RWPE1 (cell line): ENCODE measurements at regions not wholly inside any gene's neighbourhood (a gene's known extent, or its start where the extent isn't known, plus 50 kb on each side); places are given as distances from the start of the nearest gene placed in this dataset.

Experiments used
- CTCF ChIA-PET: fragments of 350-600 bp; sonication (Branson Sonifier 250); formaldehyde crosslinking; extraction: SDS; loops from one replicate; lab custom pipeline; 2021; lab: Yijun Ruan, JAX
- POLR2A ChIA-PET: fragments of 400-600 bp; formaldehyde crosslinking; extraction: SDS; loops from one replicate; lab custom pipeline; 2020; ENCODE audit warnings: antibody characterized with exemption; ENCODE audit not compliant: low non-redundant PET; lab: Yijun Ruan, JAX
- DNase-seq: peaks from one replicate; pipeline ENCODE4 v3.0.0; 2012; ENCODE audit warnings: low spot score
- H3K27ac ChIP-seq: fragments of 450-650 bp; 2 replicates; pipeline ENCODE4 v1.5.1; 2017
- TF ChIP-seq, protein P1 (sequence below): fragments of 450-650 bp; conservative IDR thresholded peaks from 2 replicates; pipeline ENCODE4 v1.5.1; 2017; ENCODE audit warnings: low read depth, mild to moderate bottlenecking

DNA sequence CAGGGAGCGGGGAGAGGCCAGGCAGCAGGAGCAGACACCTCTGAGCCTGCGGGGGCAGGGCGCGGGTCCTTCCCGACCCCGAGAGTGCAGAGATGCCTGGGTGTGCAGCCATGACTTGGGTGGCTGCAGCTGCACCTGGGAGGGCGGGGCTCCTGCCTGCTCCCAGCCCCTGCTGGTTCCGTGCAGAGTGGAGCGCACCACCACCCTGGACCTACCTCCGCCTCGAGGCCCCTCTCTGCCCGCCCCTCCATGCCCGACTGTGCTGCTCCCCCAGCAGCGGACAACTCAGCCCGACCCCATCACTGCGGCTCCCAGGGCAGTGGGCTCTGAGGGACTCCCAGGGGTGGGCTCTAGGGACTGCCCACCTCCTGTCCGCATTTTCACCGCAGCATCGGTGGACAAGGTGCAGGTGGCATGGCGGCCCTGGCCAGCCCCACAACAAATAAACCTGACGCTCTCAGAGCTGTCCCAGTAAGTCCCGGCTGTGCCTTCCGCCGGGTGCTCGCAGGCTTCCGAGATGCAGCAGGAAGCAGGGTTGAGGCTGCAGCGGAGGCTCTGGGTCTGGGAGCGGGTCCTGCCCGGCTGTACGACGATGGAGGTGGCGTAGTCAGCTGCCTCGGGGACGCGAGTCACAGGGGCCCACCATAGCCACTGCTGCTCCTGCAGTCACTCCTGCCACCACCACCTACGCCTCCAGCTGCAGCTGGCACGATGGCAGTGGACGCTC, 392.0 kb upstream of the CCDC196 start:
- ChIA-PET CTCF (no interaction called here), POLR2A (no interaction called here)
- no peak for DNase-seq
- TF ChIP-seq, protein P1, sequence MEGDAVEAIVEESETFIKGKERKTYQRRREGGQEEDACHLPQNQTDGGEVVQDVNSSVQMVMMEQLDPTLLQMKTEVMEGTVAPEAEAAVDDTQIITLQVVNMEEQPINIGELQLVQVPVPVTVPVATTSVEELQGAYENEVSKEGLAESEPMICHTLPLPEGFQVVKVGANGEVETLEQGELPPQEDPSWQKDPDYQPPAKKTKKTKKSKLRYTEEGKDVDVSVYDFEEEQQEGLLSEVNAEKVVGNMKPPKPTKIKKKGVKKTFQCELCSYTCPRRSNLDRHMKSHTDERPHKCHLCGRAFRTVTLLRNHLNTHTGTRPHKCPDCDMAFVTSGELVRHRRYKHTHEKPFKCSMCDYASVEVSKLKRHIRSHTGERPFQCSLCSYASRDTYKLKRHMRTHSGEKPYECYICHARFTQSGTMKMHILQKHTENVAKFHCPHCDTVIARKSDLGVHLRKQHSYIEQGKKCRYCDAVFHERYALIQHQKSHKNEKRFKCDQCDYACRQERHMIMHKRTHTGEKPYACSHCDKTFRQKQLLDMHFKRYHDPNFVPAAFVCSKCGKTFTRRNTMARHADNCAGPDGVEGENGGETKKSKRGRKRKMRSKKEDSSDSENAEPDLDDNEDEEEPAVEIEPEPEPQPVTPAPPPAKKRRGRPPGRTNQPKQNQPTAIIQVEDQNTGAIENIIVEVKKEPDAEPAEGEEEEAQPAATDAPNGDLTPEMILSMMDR, result no peak
- H3K27ac ChIP-seq, result no peak overlapping the region

DNA sequence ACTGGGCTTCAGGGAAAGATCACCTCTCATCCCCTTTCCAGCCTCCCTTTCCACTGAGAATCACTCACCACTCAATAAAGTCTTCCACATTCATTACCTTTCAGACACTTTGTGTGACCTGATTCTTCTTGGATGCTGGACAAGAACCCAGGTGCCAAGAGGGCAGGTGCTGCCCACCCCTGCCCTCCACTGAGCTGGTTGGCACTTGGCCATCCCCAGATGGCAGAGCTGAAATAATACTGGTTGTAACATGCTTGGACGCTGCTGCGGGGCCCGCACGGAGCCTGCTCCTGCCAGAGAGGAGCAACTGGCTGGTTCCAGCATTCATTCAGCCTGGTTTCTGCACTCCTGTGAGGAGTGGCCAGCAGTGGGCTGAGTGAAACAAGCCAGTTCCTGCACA, 386.7 kb upstream of the CCDC196 start:
- no peak overlapping the region for H3K27ac ChIP-seq
- CTCF ChIA-PET, result no interaction called here
- POLR2A ChIA-PET, result no interaction called here
- TF ChIP-seq, protein P1, result no peak
- no peak for DNase-seq

DNA sequence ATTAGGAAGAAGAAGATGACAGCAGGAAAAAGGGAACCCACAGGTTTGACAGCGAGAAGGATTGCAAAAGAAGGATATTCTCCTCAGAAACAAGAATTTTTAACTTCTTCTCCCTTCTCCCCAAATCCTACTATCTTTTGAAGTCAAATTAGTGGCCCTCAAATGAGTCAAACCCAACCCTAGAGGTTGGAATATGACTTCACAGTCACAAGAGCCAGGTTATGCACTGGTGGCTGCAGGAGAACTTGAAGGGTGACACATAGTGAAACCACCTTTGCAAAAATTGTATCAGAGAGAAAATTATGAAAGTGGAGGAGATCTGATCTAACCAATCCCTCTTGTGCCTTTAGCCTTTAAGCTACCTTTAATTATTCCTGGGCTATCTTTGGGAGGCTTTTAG, 386.2 kb upstream of the CCDC196 start:
- POLR2A ChIA-PET, result no interaction called here
- CTCF ChIA-PET, result no interaction called here
- TF ChIP-seq, protein P1, result no peak
- no peak for DNase-seq
- no peak overlapping the region for H3K27ac ChIP-seq

DNA sequence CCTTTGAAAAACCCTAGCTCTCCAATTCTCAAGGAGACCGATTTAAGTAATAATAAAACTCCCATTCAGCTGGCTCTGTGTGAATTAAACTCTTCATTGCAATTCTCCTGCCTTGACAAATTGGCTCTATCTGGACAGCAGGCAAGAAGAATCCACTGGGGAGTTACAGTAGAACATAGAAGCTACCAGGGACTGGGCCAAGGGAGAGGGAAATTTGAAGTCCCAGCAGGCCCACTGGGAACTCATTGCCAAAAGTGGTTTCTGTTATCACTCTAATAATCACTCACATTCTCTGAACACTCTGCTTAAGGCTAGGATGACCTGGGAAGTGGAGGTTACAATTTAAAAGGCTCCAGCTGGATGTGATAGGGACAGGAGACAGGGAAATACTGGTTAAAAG, 384.5 kb upstream of the CCDC196 start:
- ChIA-PET POLR2A (no interaction called here), CTCF (no interaction called here)
- DNase-seq, result no peak
- TF ChIP-seq, protein P1, result no peak
- H3K27ac ChIP-seq, result no peak overlapping the region

DNA sequence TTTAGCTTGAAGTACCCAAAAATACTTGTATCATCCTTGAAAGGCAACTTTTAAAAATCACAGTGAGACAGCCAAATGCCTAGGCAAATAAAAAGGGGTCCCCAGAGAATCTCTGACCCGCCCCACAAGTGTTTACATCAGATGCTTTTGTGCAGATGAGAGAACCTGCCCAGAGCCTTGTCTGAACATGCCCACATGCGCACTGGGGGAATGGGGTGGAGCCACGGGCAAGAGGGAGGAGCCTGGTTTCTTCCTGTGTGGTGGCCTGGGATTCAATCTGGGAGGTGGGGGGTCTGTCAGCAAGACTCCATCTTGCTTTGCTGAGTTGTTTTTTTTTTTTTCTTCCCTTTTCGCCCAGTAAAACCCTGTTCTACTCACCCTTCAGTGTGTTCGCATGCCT, 381.7 kb upstream of the CCDC196 start:
- ChIA-PET CTCF (no interaction called here), POLR2A (no interaction called here)
- no peak overlapping the region for H3K27ac ChIP-seq
- TF ChIP-seq, protein P1, result no peak
- DNase-seq, result no peak

DNA sequence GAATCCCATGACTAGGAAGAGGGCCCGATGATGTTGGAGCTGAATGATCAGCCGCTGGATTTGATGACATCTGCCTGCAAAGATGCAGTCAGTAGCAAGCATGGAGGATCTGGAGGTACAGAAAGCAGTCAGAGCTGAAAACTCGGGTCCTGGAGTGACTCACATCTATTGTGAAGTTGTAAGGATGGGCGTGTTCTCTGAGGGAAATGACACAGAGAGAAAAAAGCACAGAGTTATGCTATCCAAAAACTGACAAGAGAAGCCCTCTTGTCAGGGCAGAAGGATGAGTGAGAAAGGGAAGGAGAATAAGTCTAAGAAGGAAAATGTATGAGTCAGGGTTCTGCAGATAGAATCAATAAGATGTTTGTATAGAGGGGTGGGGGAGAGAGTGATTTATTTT, 380.4 kb upstream of the CCDC196 start:
- ChIA-PET CTCF (interaction anchor here (0.6 to 1.0 kb wide), 2 partner anchors 87 to 887 kb away, joined by 3 to 8 read pairs; no protein-coding TSS in a partner anchor), POLR2A (no interaction called here)
- no peak overlapping the region for H3K27ac ChIP-seq
- peak; percentile 53 for DNase-seq
- TF ChIP-seq, protein P1, result no peak
